Activated CD4-positive, alpha-beta T cell treated with anti-CD3 and anti-CD28 coated beads for 36 hours (primary cell): ENCODE measurements at regions not wholly inside any gene's neighbourhood (a gene's known extent, or its start where the extent isn't known, plus 50 kb on each side); places are given as distances from the start of the nearest gene placed in this dataset.

ENCODE experiments used
- ATAC-seq: fragments of 200-7000 bp; cut with Tn5 transposase; one replicate; pipeline ENCODE4 v1.10.0; 2021; ENCODE audit warnings: mild to moderate bottlenecking, moderate library complexity
- CTCF ChIA-PET: fragments of 350-600 bp; sonication (Branson Sonifier 250); formaldehyde crosslinking; loops from one replicate; lab custom pipeline; 2021; ENCODE audit warnings: antibody characterized with exemption; lab: Charles Lee
- POLR2A ChIA-PET: fragments of 350-600 bp; sonication (Branson Sonifier 250); formaldehyde crosslinking; loops from one replicate; lab custom pipeline; 2021; ENCODE audit warnings: antibody characterized with exemption, inconsistent platforms; lab: Charles Lee
- DNase-seq: peaks from one replicate; pipeline ENCODE4 v3.0.0-alpha.2; 2020
- H3K27ac Mint-ChIP-seq: one replicate; pipeline ENCODE4 v1.8.0; 2021; ENCODE audit warnings: mixed read lengths
- H3K27me3 Mint-ChIP-seq: one replicate; pipeline ENCODE4 v1.8.0; 2021; ENCODE audit warnings: mixed read lengths
- H3K36me3 Mint-ChIP-seq: one replicate; pipeline ENCODE4 v1.8.0; 2021; ENCODE audit warnings: low read depth, mixed read lengths
- H3K4me1 Mint-ChIP-seq: one replicate; pipeline ENCODE4 v1.8.0; 2021; ENCODE audit warnings: mixed read lengths
- H3K4me3 Mint-ChIP-seq: one replicate; pipeline ENCODE4 v1.8.0; 2021; ENCODE audit warnings: mild to moderate bottlenecking, moderate library complexity, mixed read lengths
- H3K9me3 Mint-ChIP-seq: one replicate; pipeline ENCODE4 v1.8.0; 2021; ENCODE audit warnings: low read depth, mixed read lengths
- intact Hi-C, 2 experiments: fragments of 100-400 bp; cut with DNase I in 1 of 2; cut with micrococcal nuclease in 1 of 2; formaldehyde crosslinking; loops; one replicate each; pipeline versions ENCODE4 v1.14.2 to v1.15.1; 2022 to 2024; cut with DNase I, micrococcal nuclease

DNA sequence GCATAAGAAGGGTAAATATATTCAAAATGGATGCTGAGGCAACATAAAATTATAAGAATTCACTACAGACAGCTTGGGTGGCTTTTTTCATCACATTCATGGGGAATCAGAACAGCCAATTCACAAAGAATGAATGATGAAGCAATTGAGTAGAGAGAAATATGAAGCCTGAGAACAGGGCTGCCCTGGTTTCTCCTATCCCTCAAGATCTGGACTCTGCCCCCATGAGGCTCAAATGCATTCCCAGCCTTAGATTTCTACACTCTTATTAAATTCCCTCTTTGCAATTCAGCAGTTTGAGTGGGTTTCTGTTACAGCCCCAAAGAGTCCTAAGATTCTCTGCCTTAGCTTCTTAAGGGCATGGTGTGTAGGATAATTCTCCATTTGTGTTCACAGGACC lies 172.5 kb downstream of the MAIP1 start:
- intact Hi-C loops = no loop called here
- Mint-ChIP-seq H3K4me3 (no peak overlapping the region), H3K27ac (no peak overlapping the region), H3K9me3 (no peaks in the 10 kb centered on the region), H3K4me1 (no peaks in the 10 kb centered on the region), H3K36me3 (no peaks in the 10 kb centered on the region), H3K27me3 (peaks cover 3% of the 10 kb centered on the region)
- DNase-seq (no peak), ATAC-seq (no peak)
- ChIA-PET POLR2A (no interaction called here), CTCF (interaction anchor here (0.7 kb wide), 1 partner anchor 274 kb away, joined by 3 read pairs; no protein-coding TSS in a partner anchor)

- H3K27ac Mint-ChIP-seq = no peak overlapping the region
- H3K4me1 Mint-ChIP-seq = no peaks in the 10 kb centered on the region
- peaks cover 3% of the 10 kb centered on the region for H3K27me3 Mint-ChIP-seq
- intact Hi-C loops = no loop called here
- CTCF ChIA-PET = interaction anchor here (0.7 kb wide), 1 partner anchor 274 kb away, joined by 3 read pairs; no protein-coding TSS in a partner anchor
- no peaks in the 10 kb centered on the region for H3K36me3 Mint-ChIP-seq
- POLR2A ChIA-PET = no interaction called here
- H3K9me3 Mint-ChIP-seq = no peaks in the 10 kb centered on the region
- H3K4me3 Mint-ChIP-seq = no peak overlapping the region
- ATAC-seq = no peak
- DNase-seq = no peak
Observed at GRCh38 chr2:200128296-200128695, 172.9 kb downstream of the MAIP1 start.

DNA sequence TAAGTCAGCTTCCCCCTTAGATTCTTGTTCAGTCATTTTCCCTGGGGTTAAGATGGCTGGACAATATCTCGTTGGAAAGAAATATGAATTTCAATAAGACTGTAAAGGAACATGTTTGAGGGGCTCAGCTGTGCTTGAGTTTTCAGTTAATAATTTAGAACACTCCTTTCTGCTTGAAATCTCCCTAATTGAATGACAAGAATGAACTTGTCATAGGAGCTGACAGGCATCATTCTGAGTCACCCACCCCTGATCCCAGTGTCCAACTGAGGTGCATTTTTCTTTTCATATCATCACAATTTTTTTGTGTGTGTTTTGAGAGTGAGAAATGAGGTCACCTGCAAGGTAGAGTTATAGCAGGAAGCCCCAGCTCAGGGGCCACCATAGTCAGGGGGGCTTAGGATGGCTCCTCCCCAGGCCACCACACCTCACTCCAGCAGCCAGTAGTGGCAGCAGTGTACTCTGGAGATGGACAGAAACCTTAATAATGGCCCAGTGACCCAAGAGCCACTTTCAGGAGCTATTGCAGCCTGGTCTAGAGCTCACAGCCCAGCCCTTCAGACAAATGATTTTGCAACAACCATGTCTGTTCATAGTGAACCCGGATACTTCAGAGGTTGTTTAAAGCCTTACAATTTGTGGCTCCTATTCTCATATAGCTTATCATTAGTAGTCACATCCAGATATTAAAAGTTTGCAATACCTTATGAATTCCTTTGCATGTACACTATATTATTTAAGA lies 174.5 kb downstream of the MAIP1 start:
- Mint-ChIP-seq H3K36me3 (no peaks in the 10 kb centered on the region), H3K4me1 (no peaks in the 10 kb centered on the region), H3K4me3 (no peak overlapping the region), H3K9me3 (no peaks in the 10 kb centered on the region), H3K27me3 (peaks cover 3% of the 10 kb centered on the region), H3K27ac (no peak overlapping the region)
- ChIA-PET CTCF (no interaction called here), POLR2A (no interaction called here)
- DNase-seq = no peak
- intact Hi-C loops = no loop called here
- no peak for ATAC-seq

- intact Hi-C loops = no loop called here
- Mint-ChIP-seq H3K9me3 (no peaks in the 10 kb centered on the region), H3K27me3 (peaks cover 3% of the 10 kb centered on the region), H3K36me3 (no peaks in the 10 kb centered on the region), H3K4me3 (no peak overlapping the region), H3K27ac (no peak overlapping the region), H3K4me1 (no peaks in the 10 kb centered on the region)
- CTCF ChIA-PET = no interaction called here
- DNase-seq (no peak), ATAC-seq (no peak)
- POLR2A ChIA-PET = no interaction called here
Observed at GRCh38 chr2:200130762-200131166, 175.4 kb downstream of the MAIP1 start.

DNA sequence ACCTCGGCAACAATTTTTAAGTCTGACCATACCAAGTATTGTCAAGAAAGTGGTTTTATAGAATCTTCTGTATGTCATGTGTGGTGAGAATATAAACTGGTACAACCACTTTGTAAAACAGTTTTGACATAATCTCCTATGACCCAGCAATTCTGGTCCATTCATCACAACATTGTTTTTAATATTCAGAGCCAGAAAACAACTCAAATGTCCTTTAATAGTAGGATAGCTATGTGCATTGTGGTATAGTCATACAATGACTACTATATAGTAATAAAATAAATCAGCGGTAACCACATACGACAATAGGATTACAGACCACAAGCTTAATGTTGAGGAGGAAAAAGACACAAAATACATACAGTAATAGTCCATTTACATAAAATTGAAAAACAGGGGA lies 175.2 kb upstream of the SPATS2L start:
- Mint-ChIP-seq H3K4me3 (no peak overlapping the region), H3K9me3 (no peaks in the 10 kb centered on the region), H3K4me1 (no peaks in the 10 kb centered on the region), H3K36me3 (no peaks in the 10 kb centered on the region), H3K27ac (no peak overlapping the region), H3K27me3 (peaks cover 3% of the 10 kb centered on the region)
- no peak for ATAC-seq
- no peak for DNase-seq
- intact Hi-C loops = no loop called here
- POLR2A ChIA-PET = interaction anchor here (0.7 kb wide), 1 partner anchor 161 kb away, joined by 3 read pairs; no protein-coding TSS in a partner anchor
- CTCF ChIA-PET = no interaction called here

- no peaks in the 10 kb centered on the region for H3K4me1 Mint-ChIP-seq
- ChIA-PET POLR2A (no interaction called here), CTCF (no interaction called here)
- no peaks in the 10 kb centered on the region for H3K9me3 Mint-ChIP-seq
- ATAC-seq (no peak), DNase-seq (no peak)
- peaks cover 2% of the 10 kb centered on the region for H3K27me3 Mint-ChIP-seq
- H3K27ac Mint-ChIP-seq = no peak overlapping the region
- no peak overlapping the region for H3K4me3 Mint-ChIP-seq
- H3K36me3 Mint-ChIP-seq = no peaks in the 10 kb centered on the region
- intact Hi-C loops = no loop called here
Observed at GRCh38 chr2:200135082-200135481, 171.4 kb upstream of the SPATS2L start.

- Mint-ChIP-seq H3K36me3 (no peaks in the 10 kb centered on the region), H3K4me1 (no peaks in the 10 kb centered on the region), H3K9me3 (no peaks in the 10 kb centered on the region), H3K4me3 (no peak overlapping the region), H3K27me3 (no peaks in the 10 kb centered on the region), H3K27ac (no peak overlapping the region)
- CTCF ChIA-PET = no interaction called here
- intact Hi-C loops = no loop called here
- no peak for DNase-seq
- ATAC-seq = no peak
- POLR2A ChIA-PET = no interaction called here
Observed at GRCh38 chr2:200136655-200137054, 169.8 kb upstream of the SPATS2L start.

- no peak overlapping the region for H3K4me3 Mint-ChIP-seq
- H3K27ac Mint-ChIP-seq = no peak overlapping the region
- DNase-seq (no peak), ATAC-seq (no peak)
- H3K4me1 Mint-ChIP-seq = no peaks in the 10 kb centered on the region
- POLR2A ChIA-PET = no interaction called here
- intact Hi-C loops = no loop called here
- no peaks in the 10 kb centered on the region for H3K9me3 Mint-ChIP-seq
- no peaks in the 10 kb centered on the region for H3K36me3 Mint-ChIP-seq
- H3K27me3 Mint-ChIP-seq = no peaks in the 10 kb centered on the region
- CTCF ChIA-PET = interaction anchor here (0.6 kb wide), 1 partner anchor 553 kb away, joined by 3 read pairs; no protein-coding TSS in a partner anchor
Observed at GRCh38 chr2:200137271-200137670, 169.2 kb upstream of the SPATS2L start.

- intact Hi-C loops = no loop called here
- H3K4me3 Mint-ChIP-seq = no peak overlapping the region
- DNase-seq (no peak), ATAC-seq (no peak)
- H3K27ac Mint-ChIP-seq = no peak overlapping the region
- POLR2A ChIA-PET = no interaction called here
- no peaks in the 10 kb centered on the region for H3K36me3 Mint-ChIP-seq
- CTCF ChIA-PET = interaction anchor here (0.6 to 1.6 kb wide), 2 partner anchors 153 to 552 kb away, joined by 3 to 6 read pairs; no protein-coding TSS in a partner anchor
- H3K9me3 Mint-ChIP-seq = no peaks in the 10 kb centered on the region
- no peaks in the 10 kb centered on the region for H3K4me1 Mint-ChIP-seq
- H3K27me3 Mint-ChIP-seq = no peaks in the 10 kb centered on the region
Observed at GRCh38 chr2:200137691-200138090, 168.8 kb upstream of the SPATS2L start.

- Mint-ChIP-seq H3K27me3 (no peaks in the 10 kb centered on the region), H3K27ac (no peak overlapping the region), H3K9me3 (no peaks in the 10 kb centered on the region), H3K36me3 (no peaks in the 10 kb centered on the region), H3K4me3 (no peak overlapping the region), H3K4me1 (no peaks in the 10 kb centered on the region)
- intact Hi-C loops = no loop called here
- ChIA-PET POLR2A (no interaction called here), CTCF (interaction anchor here (0.6 to 1.6 kb wide), 5 partner anchors 41 to 1981 kb away, joined by 3 to 6 read pairs (median 4); no protein-coding TSS in a partner anchor)
- no peak for ATAC-seq
- no peak for DNase-seq
Observed at GRCh38 chr2:200138391-200139124, 167.9 kb upstream of the SPATS2L start.

GRCh38 chr2:200144571-200144970 lies 161.9 kb upstream of the SPATS2L start:
- ChIA-PET CTCF (no interaction called here), POLR2A (no interaction called here)
- Mint-ChIP-seq H3K27ac (no peak overlapping the region), H3K36me3 (no peaks in the 10 kb centered on the region), H3K4me1 (no peaks in the 10 kb centered on the region), H3K4me3 (no peak overlapping the region), H3K27me3 (peaks cover 8% of the 10 kb centered on the region), H3K9me3 (peaks cover 8% of the 10 kb centered on the region)
- no peak for ATAC-seq
- intact Hi-C loops = no loop called here
- DNase-seq = no peak

DNA sequence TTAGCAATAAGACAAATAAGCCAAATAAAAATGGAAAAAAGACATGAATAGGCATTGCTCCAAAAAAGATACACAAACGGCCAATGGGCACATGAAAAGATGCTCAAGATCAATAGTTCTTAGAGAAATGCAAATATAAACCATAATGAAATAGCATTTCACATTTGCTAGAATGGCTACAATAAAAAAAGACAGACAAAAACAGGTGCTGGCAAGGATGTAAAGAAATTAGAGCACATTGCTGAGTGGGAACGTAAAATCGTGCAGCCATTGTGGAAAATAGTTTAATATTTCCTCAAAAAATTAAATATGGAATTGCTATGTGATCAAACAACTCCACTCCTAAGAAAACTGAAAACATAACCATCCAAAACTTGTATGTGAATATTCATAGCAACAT lies 160.0 kb upstream of the SPATS2L start:
- DNase-seq = no peak

More for the DNA sequence above, 160.0 kb upstream of the SPATS2L start:
- intact Hi-C loops = no loop called here
- Mint-ChIP-seq H3K9me3 (peaks cover 12% of the 10 kb centered on the region), H3K4me1 (no peaks in the 10 kb centered on the region), H3K4me3 (no peak overlapping the region), H3K27ac (no peak overlapping the region), H3K36me3 (no peaks in the 10 kb centered on the region), H3K27me3 (peaks cover 10% of the 10 kb centered on the region)
- ATAC-seq = no peak
- ChIA-PET CTCF (no interaction called here), POLR2A (no interaction called here)
